Stomach (tissue), 8 donors: ENCODE measurements at regions not wholly inside any gene's neighbourhood (a gene's known extent, or its start where the extent isn't known, plus 50 kb on each side); places are given as distances from the start of the nearest gene placed in this dataset.

Source experiments
- DNase-seq, 2 donors: peaks; one replicate each; pipeline versions ENCODE4 v3.0.0 to v3.0.0-alpha.2; 2013 to 2019
- H3K27ac ChIP-seq, 5 donors: fragments of 200-600 bp in 4 of 5; sonication (generic) in 4 of 5; one replicate each; pipeline ENCODE4 v1.5.1; 2013 to 2019; ENCODE audit warnings: mild to moderate bottlenecking in 1 of 5, moderate library complexity in 1 of 5
- H3K27me3 ChIP-seq, 3 donors: fragments of 200-600 bp; sonication (generic); one replicate each; pipeline ENCODE4 v1.5.1; 2017 to 2019; ENCODE audit warnings: mixed run types in 1 of 3
- H3K36me3 ChIP-seq, 4 donors: fragments of 200-600 bp; sonication (generic); 1 replicate in 3 of 4; 2 replicates in 1 of 4; pipeline ENCODE4 v1.5.1; 2016 to 2019
- H3K4me1 ChIP-seq, 4 donors: fragments of 200-600 bp; sonication (generic); one replicate each; pipeline ENCODE4 v1.5.1; 2016 to 2019
- H3K4me3 ChIP-seq, 4 donors: fragments of 200-600 bp; sonication (generic) in 3 of 4; one replicate each; pipeline ENCODE4 v1.5.1; 2016 to 2019; ENCODE audit warnings: mild to moderate bottlenecking in 1 of 4
- H3K9me3 ChIP-seq, 4 donors: fragments of 200-600 bp; sonication (generic); one replicate each; pipeline ENCODE4 v1.5.1; 2016 to 2019
- EP300 ChIP-seq: sonication (generic); formaldehyde crosslinking; IDR thresholded peaks from one replicate; pipeline ENCODE4 v1.6.1; 2017; ENCODE audit warnings: antibody characterized with exemption
- POLR2A ChIP-seq, 4 donors: fragments of 450-650 bp; IDR thresholded peaks; one replicate each; pipeline ENCODE4 v1.6.1; 2016; ENCODE audit warnings: antibody characterized with exemption in 4 of 4, control low read depth in 2 of 4, mild to moderate bottlenecking in 1 of 4, moderate library complexity in 1 of 4
- POLR2AphosphoS5 ChIP-seq, 3 donors: sonication (generic); formaldehyde crosslinking; IDR thresholded peaks; one replicate each; pipeline ENCODE4 v1.6.1; 2016; ENCODE audit warnings: antibody characterized with exemption in 3 of 3
- WGBS, 5 donors: extraction: QIAGEN DNeasy Blood & Tissue Kit in 3 of 5; methylation state at CpG; one replicate each; pipeline versions ENCODE4 v1.1.5 to v1.1.7; 2013 to 2018; 5-methylcytosine and 5-hydroxymethylcytosine counted together
- intact Hi-C: fragments of 100-400 bp; cut with DNase I; formaldehyde crosslinking; loops from one replicate; pipeline ENCODE4 v1.15.1; 2023; ENCODE audit warnings: low total_unique reads
- TF ChIP-seq, protein P1 (sequence below), 7 experiments: fragments of 450-650 bp in 4 of 7; fragments of 200-600 bp in 3 of 7; sonication (generic) in 3 of 7; IDR thresholded peaks; one replicate each; pipeline ENCODE4 v1.5.1; 2016 to 2019; ENCODE audit warnings: antibody characterized with exemption in 7 of 7, control low read depth in 2 of 7, mild to moderate bottlenecking in 1 of 7
- donor health status: healthy with polysubstance abuse.
- donor health status: Bipolar disorder and iron deficiency.
- donor health status: healthy.

DNA sequence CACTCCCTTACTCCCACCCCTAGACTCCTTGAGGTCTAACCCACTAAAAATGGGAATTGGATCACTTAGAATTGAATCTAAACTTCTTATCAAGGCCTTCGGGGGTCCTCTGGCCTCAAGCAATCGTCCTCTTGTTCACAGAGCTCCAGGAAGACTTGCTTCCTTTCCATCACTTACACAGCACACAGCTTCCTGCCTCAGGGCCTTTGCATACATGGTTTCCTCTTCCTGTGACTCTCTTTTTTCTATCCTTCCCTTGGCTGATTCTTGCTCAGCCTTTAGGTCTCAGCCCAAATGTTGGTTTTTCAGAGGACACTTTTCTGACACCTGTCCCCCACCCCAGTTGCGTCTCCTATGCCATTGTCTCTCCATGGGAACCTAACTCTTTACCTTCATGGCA lies 50.0 kb upstream of the ALDH1B1 start:
- H3K9me3 ChIP-seq, result peaks cover 0 to 7% (median 0%) of the 10 kb centered on the region in 4 donors
- H3K4me3 ChIP-seq, result no peak overlapping the region
- DNase-seq, result no peak
- no peak overlapping the region for H3K27ac ChIP-seq
- no peaks in the 10 kb centered on the region for H3K4me1 ChIP-seq
- intact Hi-C loops, result no loop called here
- 61 to 75% (median 69%) methylated on average over 3 of the region's 3 CpGs for WGBS, 5 donors
- no peak for TF ChIP-seq EP300
- no peak for TF ChIP-seq POLR2A (IDR thresholded peaks at IDR 0.05)
- no peaks in the 10 kb centered on the region for H3K36me3 ChIP-seq
- H3K27me3 ChIP-seq, result no peaks in the 10 kb centered on the region

- Histone ChIP-seq H3K36me3 (no peaks in the 10 kb centered on the region), H3K9me3 (peaks cover 0 to 7% (median 0%) of the 10 kb centered on the region in 4 donors), H3K27ac (no peak overlapping the region), H3K4me3 (no peak overlapping the region), H3K27me3 (no peaks in the 10 kb centered on the region), H3K4me1 (no peaks in the 10 kb centered on the region)
- 74 to 96% (median 84%) methylated on average over 3 to 4 of the region's 4 CpGs for WGBS, 5 donors
- intact Hi-C loops, result no loop called here
- TF ChIP-seq EP300 (no peak), POLR2AphosphoS5 (IDR thresholded peaks at IDR 0.05) (no peak), POLR2A (IDR thresholded peaks at IDR 0.05) (no peak)
- TF ChIP-seq, protein P1, sequence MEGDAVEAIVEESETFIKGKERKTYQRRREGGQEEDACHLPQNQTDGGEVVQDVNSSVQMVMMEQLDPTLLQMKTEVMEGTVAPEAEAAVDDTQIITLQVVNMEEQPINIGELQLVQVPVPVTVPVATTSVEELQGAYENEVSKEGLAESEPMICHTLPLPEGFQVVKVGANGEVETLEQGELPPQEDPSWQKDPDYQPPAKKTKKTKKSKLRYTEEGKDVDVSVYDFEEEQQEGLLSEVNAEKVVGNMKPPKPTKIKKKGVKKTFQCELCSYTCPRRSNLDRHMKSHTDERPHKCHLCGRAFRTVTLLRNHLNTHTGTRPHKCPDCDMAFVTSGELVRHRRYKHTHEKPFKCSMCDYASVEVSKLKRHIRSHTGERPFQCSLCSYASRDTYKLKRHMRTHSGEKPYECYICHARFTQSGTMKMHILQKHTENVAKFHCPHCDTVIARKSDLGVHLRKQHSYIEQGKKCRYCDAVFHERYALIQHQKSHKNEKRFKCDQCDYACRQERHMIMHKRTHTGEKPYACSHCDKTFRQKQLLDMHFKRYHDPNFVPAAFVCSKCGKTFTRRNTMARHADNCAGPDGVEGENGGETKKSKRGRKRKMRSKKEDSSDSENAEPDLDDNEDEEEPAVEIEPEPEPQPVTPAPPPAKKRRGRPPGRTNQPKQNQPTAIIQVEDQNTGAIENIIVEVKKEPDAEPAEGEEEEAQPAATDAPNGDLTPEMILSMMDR (IDR thresholded peaks at IDR 0.05), result no peak
- no peak for DNase-seq
Observed at GRCh38 chr9:38342096-38342495, 50.4 kb upstream of the ALDH1B1 start.

DNA sequence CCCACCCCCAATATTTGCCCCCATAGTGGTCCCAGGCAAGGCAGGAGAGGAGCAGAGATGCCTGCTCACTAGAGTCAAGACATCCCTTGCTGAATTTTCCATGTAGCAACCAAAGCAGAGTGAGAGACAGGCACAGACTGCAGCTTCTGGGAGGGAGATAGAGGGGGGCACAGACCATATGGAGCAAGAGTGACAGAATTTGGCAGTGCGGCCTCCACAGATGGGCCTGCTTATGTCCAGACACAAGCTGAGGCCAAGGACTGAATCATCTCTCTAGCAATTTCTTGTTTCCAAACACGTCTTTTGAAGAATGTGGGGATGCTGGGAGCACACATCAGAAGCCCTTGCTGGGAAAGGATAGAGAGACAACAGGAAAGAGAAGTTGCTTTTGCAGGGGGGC lies 53.0 kb upstream of the ALDH1B1 start:
- no peak for TF ChIP-seq EP300
- TF ChIP-seq POLR2AphosphoS5 (IDR thresholded peaks at IDR 0.05), result no peak
- no peak for TF ChIP-seq POLR2A (IDR thresholded peaks at IDR 0.05)
- TF ChIP-seq, protein P1 (IDR thresholded peaks at IDR 0.05), result no peak
- H3K4me1 ChIP-seq, result no peaks in the 10 kb centered on the region
- DNase-seq, result peak in 1 of 2 donors; percentile 89
- no peaks in the 10 kb centered on the region for H3K27me3 ChIP-seq
- WGBS, 5 donors, result 58 to 77% (median 71%) methylated on average over 2 of the region's 2 CpGs
- no peaks in the 10 kb centered on the region for H3K36me3 ChIP-seq
- peaks cover 0 to 7% (median 0%) of the 10 kb centered on the region in 4 donors for H3K9me3 ChIP-seq
- H3K27ac ChIP-seq, result peak overlapping the region in 4 of 5 donors; percentile 8 to 42 (median 26)
- no peak overlapping the region for H3K4me3 ChIP-seq
- intact Hi-C loops, result no loop called here

DNA sequence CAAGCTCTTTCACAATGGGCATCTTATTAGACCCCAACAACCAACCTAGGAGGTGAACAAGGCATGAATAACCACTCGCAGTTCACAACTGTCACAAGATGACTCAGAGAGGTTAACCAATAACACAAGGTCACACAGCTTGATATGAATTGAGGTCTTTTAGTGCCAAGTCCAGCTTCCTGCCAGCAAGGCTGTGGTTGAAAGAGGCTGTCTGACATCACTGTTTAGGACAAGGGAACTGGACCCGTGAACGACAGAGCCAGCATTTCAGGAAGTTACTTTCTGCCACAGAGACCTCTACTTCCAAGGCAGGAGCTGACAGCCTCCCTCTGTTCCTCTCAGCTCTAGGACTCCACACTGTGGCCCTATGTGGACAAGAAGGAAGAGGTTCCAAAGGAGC lies 53.4 kb upstream of the ALDH1B1 start:
- Histone ChIP-seq H3K4me1 (no peaks in the 10 kb centered on the region), H3K4me3 (no peak overlapping the region), H3K36me3 (no peaks in the 10 kb centered on the region), H3K27me3 (no peaks in the 10 kb centered on the region), H3K27ac (peak overlapping the region in 2 of 5 donors; percentile 17 to 21), H3K9me3 (peaks cover 0 to 7% (median 0%) of the 10 kb centered on the region in 4 donors)
- intact Hi-C loops, result no loop called here
- WGBS, 5 donors, result 24 to 47% (median 41%) methylated on average over 3 of the region's 3 CpGs
- no peak for TF ChIP-seq POLR2A (IDR thresholded peaks at IDR 0.05)
- TF ChIP-seq EP300, result no peak
- TF ChIP-seq POLR2AphosphoS5 (IDR thresholded peaks at IDR 0.05), result no peak
- TF ChIP-seq, protein P1 (IDR thresholded peaks at IDR 0.05), result no peak
- no peak for DNase-seq

DNA sequence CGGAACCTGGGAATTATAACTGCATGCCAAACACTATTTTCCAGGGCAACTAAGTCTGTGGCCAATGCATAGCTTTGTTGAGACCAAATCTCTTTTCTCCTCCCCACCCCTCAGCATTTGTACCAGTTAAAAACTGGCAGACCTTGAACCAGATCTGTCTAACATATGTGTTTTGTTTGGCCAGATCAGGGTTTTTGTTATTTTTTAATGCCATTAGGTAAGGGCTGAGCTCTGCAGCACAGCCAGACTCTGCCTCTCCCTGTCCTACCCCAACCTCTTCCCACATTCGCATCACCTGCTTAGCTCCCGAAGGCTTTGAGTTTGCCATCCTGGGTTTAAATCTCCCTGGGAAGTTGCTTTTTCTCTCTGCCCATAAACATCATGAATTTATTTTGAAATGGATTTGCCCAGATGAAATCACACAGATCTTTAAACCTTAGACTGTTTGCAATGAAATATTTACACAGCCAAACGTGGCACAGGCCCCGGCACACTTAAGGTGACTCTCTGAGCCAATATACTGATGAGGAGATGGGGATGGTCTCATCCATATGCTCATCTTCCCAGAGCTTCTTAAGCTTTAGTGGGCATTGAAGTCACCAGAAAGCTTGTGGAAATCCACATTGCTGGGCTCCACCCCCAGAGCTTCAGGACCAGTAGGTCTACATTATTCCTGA lies 54.0 kb upstream of the ALDH1B1 start:
- peaks cover 0 to 7% (median 0%) of the 10 kb centered on the region in 4 donors for H3K9me3 ChIP-seq
- TF ChIP-seq, protein P1 (IDR thresholded peaks at IDR 0.05), result no peak
- no peak for TF ChIP-seq POLR2A (IDR thresholded peaks at IDR 0.05)
- TF ChIP-seq EP300, result no peak
- TF ChIP-seq POLR2AphosphoS5 (IDR thresholded peaks at IDR 0.05), result no peak
- no peaks in the 10 kb centered on the region for H3K36me3 ChIP-seq
- no peak overlapping the region for H3K4me3 ChIP-seq
- no peaks in the 10 kb centered on the region for H3K27me3 ChIP-seq
- intact Hi-C loops, result no loop called here
- no peak overlapping the region for H3K27ac ChIP-seq
- 61 to 80% (median 65%) methylated on average over 5 of the region's 5 CpGs for WGBS, 5 donors
- no peaks in the 10 kb centered on the region for H3K4me1 ChIP-seq
- DNase-seq, result no peak
